ENCODE measurements at regions not wholly inside any gene's neighbourhood (a gene's known extent, or its start where the extent isn't known, plus 50 kb on each side); places are given as distances from the start of the nearest gene placed in this dataset.

DNA sequence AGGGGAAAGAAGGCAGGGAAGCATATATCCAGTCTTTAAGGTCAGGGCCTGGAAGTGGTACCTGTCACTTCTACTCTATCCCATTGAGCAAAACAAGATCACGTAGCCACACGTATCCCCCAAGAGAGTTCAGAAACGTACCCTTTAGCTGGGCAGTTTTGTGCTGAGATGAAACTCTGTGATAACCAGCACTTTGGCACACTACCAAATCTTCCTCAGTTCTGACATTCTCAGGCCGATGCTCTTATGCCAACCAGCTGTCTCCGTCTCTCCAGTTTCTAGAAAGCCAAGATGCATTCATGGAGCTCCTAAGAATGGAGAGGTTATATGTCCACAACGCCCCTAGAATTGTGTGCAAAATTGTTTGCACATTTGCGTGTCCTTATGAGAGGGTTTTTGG is 176.6 kb upstream of the MSX2 start:
- TF ChIP-seq, protein P1, sequence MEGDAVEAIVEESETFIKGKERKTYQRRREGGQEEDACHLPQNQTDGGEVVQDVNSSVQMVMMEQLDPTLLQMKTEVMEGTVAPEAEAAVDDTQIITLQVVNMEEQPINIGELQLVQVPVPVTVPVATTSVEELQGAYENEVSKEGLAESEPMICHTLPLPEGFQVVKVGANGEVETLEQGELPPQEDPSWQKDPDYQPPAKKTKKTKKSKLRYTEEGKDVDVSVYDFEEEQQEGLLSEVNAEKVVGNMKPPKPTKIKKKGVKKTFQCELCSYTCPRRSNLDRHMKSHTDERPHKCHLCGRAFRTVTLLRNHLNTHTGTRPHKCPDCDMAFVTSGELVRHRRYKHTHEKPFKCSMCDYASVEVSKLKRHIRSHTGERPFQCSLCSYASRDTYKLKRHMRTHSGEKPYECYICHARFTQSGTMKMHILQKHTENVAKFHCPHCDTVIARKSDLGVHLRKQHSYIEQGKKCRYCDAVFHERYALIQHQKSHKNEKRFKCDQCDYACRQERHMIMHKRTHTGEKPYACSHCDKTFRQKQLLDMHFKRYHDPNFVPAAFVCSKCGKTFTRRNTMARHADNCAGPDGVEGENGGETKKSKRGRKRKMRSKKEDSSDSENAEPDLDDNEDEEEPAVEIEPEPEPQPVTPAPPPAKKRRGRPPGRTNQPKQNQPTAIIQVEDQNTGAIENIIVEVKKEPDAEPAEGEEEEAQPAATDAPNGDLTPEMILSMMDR (IDR thresholded peaks at IDR 0.05): no peak
- no peak for TF ChIP-seq POLR2AphosphoS5 (IDR thresholded peaks at IDR 0.05)

Data from suprapubic skin (tissue), 3 donors.